ENCODE measurements at regions not wholly inside any gene's neighbourhood (a gene's known extent, or its start where the extent isn't known, plus 50 kb on each side); places are given as distances from the start of the nearest gene placed in this dataset.
A peak's percentile ranks its signal among the peaks of the same experiment; 100 is the strongest.

GRCh38 chr7:110071192-110071591 is 1019.7 kb upstream of the LRRN3 start:
- DNase-seq, result no peak
- WGBS, 2 donors, result 83 to 86% methylated on average over 4 of the region's 4 CpGs

GRCh38 chr7:110075450-110075849 is 1015.5 kb upstream of the LRRN3 start:
- H3K4me1 ChIP-seq (ENCODE audit: control insufficient read depth in 5 of 5, insufficient read depth in 5 of 5, low read length in 5 of 5), result no peaks in the 10 kb centered on the region
- no peaks in the 10 kb centered on the region for H3K9me3 ChIP-seq (ENCODE audit: control insufficient read depth in 4 of 4, insufficient read depth in 3 of 4, low read length in 3 of 4)
- WGBS, 2 donors, result 79 to 80% methylated on average over 1 of the region's 1 CpG
- ATAC-seq (ENCODE audit: insufficient read depth, low FRiP score) (no peak), DNase-seq (no peak)
- H3K27me3 ChIP-seq (ENCODE audit: control insufficient read depth in 3 of 3, insufficient read depth in 3 of 3, low read length in 2 of 3), result no peaks in the 10 kb centered on the region
- TF ChIP-seq CTCF (IDR thresholded peaks at IDR 0.05; ENCODE audit: control extremely low read depth, extremely low read depth), result no peak
- no peak overlapping the region for H3K4me3 ChIP-seq
- H3K36me3 ChIP-seq (ENCODE audit: control insufficient read depth in 4 of 4, insufficient read depth in 4 of 4, low read length in 4 of 4), result no peaks in the 10 kb centered on the region
- no peak overlapping the region for H3K27ac ChIP-seq (ENCODE audit: low read depth in 1 of 2, low read length in 1 of 2)
- H3K9ac ChIP-seq (ENCODE audit: insufficient read depth in 1 of 2, low read length in 2 of 2), result no peak overlapping the region

More at GRCh38 chr7:110071192-110071591, 1019.7 kb upstream of the LRRN3 start:
- no peaks in the 10 kb centered on the region for H3K9me3 ChIP-seq (ENCODE audit: control insufficient read depth in 4 of 4, insufficient read depth in 3 of 4, low read length in 3 of 4)
- H3K27me3 ChIP-seq (ENCODE audit: control insufficient read depth in 3 of 3, insufficient read depth in 3 of 3, low read length in 2 of 3), result no peaks in the 10 kb centered on the region
- H3K36me3 ChIP-seq (ENCODE audit: control insufficient read depth in 4 of 4, insufficient read depth in 4 of 4, low read length in 4 of 4), result no peaks in the 10 kb centered on the region
- no peak overlapping the region for H3K4me3 ChIP-seq
- no peak overlapping the region for H3K27ac ChIP-seq (ENCODE audit: low read depth in 1 of 2, low read length in 1 of 2)
- H3K9ac ChIP-seq (ENCODE audit: insufficient read depth in 1 of 2, low read length in 2 of 2), result no peak overlapping the region
- no peak for TF ChIP-seq CTCF (IDR thresholded peaks at IDR 0.05; ENCODE audit: control extremely low read depth, extremely low read depth)
- no peak for ATAC-seq (ENCODE audit: insufficient read depth, low FRiP score)
- no peaks in the 10 kb centered on the region for H3K4me1 ChIP-seq (ENCODE audit: control insufficient read depth in 5 of 5, insufficient read depth in 5 of 5, low read length in 5 of 5)

DNA sequence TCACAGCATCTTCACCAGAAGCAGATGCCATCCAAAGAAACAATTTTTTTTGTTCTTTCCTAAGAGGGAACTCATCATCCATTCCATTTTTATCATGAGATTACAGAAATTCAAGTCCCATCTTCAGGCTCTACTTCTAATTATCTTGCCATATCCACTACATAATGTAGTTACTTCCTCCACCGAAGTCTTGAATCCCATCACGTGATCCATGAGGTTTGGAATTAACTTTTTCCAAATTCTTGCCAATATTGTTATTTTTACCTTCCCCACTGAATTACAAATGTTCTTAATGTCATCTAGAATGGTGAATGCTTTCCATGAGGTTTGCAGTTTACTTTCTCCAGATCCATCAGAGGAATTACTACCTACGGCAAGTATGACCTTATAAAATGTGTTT is 1014.7 kb upstream of the LRRN3 start:
- H3K9ac ChIP-seq (ENCODE audit: insufficient read depth in 1 of 2, low read length in 2 of 2), result no peak overlapping the region
- no peak overlapping the region for H3K4me3 ChIP-seq
- H3K27me3 ChIP-seq (ENCODE audit: control insufficient read depth in 3 of 3, insufficient read depth in 3 of 3, low read length in 2 of 3), result no peaks in the 10 kb centered on the region
- TF ChIP-seq CTCF (IDR thresholded peaks at IDR 0.05; ENCODE audit: control extremely low read depth, extremely low read depth), result no peak
- H3K36me3 ChIP-seq (ENCODE audit: control insufficient read depth in 4 of 4, insufficient read depth in 4 of 4, low read length in 4 of 4), result no peaks in the 10 kb centered on the region
- H3K27ac ChIP-seq (ENCODE audit: low read depth in 1 of 2, low read length in 1 of 2), result no peak overlapping the region
- DNase-seq (no peak), ATAC-seq (ENCODE audit: insufficient read depth, low FRiP score) (no peak)
- H3K4me1 ChIP-seq (ENCODE audit: control insufficient read depth in 5 of 5, insufficient read depth in 5 of 5, low read length in 5 of 5), result no peaks in the 10 kb centered on the region
- WGBS, 2 donors, result 79 to 89% methylated on average over 3 of the region's 3 CpGs
- H3K9me3 ChIP-seq (ENCODE audit: control insufficient read depth in 4 of 4, insufficient read depth in 3 of 4, low read length in 3 of 4), result no peaks in the 10 kb centered on the region

DNA sequence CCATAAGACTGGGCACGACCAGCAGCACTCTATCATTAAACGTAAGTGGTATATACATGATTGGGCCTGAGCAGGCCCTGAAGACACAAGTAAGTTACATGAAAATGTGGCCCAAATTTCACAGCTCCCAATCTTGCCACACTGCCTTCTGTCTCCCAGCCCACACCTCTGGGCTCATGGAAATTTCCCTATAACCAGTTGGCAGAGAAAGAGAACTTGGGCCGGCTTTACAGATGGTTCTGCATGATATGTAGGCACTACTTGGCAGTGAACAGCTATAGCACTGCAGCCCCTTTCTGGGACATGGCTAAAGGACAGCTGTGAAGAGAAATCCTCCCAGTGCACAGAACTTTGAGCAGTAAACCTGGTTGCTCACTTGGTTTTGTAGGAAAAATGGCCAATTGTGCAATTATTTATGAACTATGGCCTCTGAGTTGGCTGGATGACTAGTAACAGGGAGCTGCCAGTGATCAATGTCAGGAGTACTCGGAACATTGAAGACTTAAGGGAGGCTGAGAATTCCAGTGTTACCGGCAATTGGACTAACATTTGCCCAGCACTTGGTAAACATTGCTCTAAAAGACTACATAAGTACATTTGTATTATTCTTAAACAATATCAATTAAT is 1006.6 kb upstream of the LRRN3 start:
- H3K27ac ChIP-seq (ENCODE audit: low read depth in 1 of 2, low read length in 1 of 2), result no peak overlapping the region
- H3K4me3 ChIP-seq, result no peak overlapping the region
- no peak for ATAC-seq (ENCODE audit: insufficient read depth, low FRiP score)
- H3K27me3 ChIP-seq (ENCODE audit: control insufficient read depth in 3 of 3, insufficient read depth in 3 of 3, low read length in 2 of 3), result no peaks in the 10 kb centered on the region
- no peaks in the 10 kb centered on the region for H3K36me3 ChIP-seq (ENCODE audit: control insufficient read depth in 4 of 4, insufficient read depth in 4 of 4, low read length in 4 of 4)
- WGBS, 2 donors, result 85 to 86% methylated on average over 5 of the region's 5 CpGs
- H3K9me3 ChIP-seq (ENCODE audit: control insufficient read depth in 4 of 4, insufficient read depth in 3 of 4, low read length in 3 of 4), result peaks cover 0 to 2% (median 0%) of the 10 kb centered on the region in 4 donors
- no peak overlapping the region for H3K9ac ChIP-seq (ENCODE audit: insufficient read depth in 1 of 2, low read length in 2 of 2)
- no peak for TF ChIP-seq CTCF (IDR thresholded peaks at IDR 0.05; ENCODE audit: control extremely low read depth, extremely low read depth)
- DNase-seq, result peak in 2 of 3 donors; percentile 28 to 37
- H3K4me1 ChIP-seq (ENCODE audit: control insufficient read depth in 5 of 5, insufficient read depth in 5 of 5, low read length in 5 of 5), result no peaks in the 10 kb centered on the region
